Skin of body (tissue), 1 donor: ENCODE measurements at regions not wholly inside any gene's neighbourhood (a gene's known extent, or its start where the extent isn't known, plus 50 kb on each side); places are given as distances from the start of the nearest gene placed in this dataset.

Experiments
- DNase-seq: peaks from one replicate; lab custom pipeline; 2025; lab: John Stamatoyannopoulos, UW

DNA sequence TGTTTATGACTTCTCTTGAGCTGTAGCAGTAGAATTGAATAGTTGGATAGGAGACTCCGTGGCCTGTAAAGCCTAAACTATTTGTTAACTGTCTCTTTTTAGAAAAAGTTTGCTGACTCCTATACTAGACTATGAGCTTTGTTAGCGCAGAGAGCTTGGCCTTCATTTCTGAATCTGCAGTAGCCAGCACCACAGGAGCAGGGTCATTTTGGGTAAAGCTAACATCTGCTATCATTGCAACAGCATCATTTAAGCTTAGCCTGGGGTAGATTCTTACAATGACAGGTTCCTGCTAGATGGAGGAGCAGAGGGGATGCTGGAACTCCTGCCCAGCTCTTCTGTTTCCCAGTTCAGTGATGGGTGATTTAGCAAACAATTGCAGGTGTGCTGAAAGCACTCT, 133.7 kb upstream of the ASTN2 start:
- no peak for DNase-seq

DNA sequence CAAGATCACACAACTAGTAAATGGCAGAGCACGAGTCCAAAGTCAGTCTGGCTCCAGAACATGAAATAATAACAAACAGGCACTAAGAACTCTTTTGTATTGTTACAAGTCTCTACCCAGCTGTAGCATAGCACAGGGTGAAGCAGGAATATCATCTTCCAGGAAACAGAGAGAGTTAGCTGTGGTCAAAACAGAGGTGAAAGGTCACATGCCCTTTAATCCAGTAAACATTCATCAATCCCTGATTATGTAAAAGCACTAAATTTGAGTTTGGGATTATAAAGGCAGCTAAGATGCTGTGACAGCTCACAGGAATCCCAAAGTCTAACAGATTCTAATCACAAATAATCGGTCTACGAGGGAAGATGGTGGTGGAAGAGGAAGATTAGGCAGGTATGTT, 133.0 kb upstream of the ASTN2 start:
- DNase-seq = no peak

DNA sequence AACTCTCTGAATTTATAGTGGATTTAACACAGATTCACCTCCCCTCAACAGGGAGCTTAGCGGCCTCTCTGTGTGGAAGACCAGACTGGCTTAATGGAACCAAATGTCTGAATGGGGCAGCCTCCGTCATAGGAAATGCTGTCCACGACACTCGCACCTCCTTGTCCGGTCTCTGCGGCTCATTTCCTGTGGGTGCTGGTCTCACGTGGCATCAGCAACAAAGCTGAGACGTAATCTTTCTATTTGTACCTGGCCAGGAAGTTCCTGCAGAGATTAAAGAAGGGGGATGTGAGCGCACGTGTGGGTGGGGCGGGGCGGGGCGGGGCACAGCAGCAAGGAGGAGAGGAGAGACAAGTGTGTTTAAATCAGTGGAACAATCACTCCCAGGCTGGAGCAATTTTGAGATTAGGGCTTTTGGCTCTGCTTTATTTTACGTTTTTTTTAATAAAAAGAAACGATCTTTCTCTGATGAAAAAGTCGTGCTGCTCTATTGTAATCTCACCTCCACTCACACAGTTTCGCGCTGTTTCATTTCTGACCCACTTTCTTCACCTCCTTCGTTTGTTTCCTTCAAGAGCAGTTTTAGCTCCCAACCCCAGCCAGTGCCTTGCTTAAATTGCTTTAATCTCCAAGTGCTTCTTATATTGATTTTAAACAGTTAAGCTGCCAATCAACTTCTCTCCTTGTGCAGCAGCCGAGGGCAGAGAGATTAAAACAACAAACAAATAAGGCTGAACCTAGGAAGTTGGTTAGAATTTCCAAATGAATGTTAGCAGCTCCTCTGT, 132.2 kb upstream of the ASTN2 start:
- DNase-seq = no peak

DNA sequence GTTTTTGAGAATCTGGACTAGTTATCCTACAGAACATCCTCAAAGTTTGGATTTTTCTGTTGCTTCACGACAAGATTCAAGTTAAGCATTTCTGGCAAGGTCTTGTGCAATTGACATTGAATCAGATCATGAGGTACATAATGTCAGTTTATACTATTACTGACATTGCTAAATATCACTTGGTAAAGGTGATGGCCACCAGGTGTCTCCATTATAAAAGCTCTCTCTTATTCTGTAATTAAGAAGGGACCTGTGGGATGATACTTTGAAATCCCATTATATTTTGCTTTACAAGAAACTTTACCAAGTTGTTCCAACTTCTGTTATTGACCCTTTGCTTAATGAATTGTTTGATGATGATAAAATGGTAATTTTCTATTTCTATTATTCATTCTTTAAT, 131.0 kb upstream of the ASTN2 start:
- DNase-seq = no peak

DNA sequence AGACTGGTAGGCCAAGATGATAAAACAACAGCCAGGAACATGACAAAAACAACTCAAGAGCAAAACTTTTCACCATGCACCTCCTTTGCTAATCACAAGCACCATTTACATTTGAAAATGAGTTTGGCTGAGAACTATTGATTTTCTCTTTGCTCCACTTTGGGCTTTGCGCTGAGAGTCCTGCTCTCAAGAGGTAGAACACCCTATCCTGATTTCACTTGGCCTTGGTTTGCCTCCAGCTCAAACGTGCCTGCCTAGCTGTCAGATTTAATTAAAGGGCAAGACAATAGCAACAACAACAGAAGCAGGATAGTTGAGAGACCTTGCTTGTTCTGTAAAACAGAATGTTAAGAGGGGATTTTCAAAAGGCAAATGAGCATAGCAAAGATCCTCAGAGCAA, 128.2 kb upstream of the ASTN2 start:
- DNase-seq = no peak

DNA sequence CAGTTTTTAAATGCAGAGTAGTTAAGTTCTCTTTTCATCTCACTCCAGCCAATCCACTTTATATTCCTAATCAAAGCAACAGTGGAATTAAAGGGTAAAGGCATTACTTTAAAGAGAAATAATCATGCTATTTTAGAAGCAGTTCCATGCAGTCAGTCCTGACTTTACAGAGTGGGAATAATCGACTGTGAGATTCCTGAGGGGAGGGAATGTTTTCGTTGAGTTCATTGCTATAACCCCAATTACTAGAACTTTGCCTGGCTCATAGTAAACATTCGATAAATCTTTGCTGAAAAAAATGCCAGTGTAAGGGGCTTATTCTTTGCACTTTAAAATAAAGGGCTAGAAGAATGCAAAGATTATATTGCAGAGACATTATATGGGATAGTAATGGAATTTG, 127.2 kb upstream of the ASTN2 start:
- DNase-seq = no peak

DNA sequence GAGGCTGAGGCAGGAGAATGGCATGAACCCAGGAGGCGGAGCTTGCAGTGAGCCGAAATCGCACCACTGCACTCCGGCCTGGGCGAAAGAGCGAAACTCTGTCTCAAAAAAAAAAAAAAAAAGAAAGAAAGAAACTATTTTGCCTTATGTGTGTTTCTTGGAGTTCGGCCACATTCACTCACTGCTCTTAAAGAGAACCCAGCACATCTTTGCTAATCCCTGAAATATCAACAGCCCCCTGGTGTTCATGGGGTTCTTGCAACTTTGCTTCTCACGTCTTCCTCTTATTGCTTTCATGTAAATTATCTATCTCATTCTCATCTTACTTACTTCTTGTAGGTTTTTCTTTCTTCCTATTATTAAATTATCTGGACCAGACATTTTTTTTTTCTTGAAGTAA, 126.3 kb upstream of the ASTN2 start:
- DNase-seq = no peak

DNA sequence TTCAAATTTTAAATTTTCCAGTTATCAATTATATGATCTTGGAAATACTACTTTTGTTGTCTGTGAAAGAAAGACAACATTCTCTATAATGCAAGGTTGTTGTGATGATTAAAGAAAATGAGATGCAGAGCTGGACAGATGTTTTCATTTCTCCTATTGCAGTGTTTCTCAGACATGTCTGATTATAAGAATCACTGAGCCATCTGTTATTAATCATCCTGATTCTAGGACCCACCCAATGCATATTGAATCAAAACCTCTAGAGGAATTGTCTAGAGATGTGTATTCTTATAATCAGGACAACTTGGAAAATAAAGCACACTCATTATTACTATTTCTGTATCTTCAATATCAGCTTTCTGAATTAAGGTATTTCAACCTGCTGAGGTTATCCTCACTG, 121.1 kb upstream of the ASTN2 start:
- DNase-seq = peak; percentile 36

DNA sequence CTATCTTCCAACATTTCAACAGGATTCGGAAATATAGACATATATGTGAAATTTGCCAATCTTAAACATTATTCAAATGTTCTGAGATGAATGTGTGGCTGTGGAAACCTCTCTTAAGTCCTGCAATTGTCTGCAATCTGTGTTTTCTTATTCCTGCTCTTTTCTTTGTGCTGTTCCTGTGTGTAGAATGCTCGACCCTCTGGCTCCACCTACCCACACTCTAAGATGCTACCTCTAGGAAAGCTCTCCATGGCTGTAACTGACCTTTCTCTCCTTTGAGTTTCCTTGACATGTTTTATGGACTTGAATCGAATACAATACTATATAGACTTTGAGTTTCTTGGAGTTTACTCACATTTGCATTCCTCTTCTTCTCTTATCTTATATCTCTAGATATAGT, 120.6 kb upstream of the ASTN2 start:
- DNase-seq = no peak

DNA sequence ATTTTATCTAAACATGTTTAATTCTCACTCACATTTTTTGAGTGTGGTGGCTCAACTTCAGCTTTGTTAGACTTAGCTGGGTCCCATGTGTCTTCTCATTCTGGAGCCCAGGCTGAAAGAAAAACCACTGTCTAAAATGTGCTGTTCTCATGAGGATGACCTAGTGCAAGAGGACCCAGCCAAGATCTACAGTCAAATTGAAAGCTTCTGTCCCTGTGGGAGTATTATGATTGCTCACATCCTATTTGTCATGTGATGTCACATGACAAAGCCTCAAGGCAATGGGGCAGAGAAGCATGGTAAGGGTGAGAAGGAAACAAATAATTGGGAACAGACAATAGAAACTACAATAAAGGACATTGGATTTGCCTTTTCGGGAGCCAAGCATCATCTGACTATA, 113.4 kb upstream of the ASTN2 start:
- no peak for DNase-seq

DNA sequence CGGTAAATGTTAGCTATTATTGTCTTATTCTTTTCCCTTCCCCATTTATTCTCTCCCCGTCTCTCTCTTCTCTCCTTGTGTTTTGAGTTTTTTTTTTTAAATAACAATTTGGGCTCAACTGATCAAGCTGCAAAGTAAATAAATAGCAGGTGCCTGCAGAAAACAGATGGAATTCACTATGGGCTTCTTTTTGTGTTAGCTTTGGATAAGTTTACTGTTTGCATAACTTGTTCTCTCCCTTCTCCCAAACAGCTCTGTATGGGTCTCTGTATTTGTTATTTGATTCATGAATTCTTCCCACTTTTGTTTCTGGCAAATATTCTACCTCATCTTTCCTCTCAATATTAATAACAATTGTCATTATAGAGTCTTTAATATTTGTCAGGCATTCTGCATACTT, 111.8 kb upstream of the ASTN2 start:
- no peak for DNase-seq

DNA sequence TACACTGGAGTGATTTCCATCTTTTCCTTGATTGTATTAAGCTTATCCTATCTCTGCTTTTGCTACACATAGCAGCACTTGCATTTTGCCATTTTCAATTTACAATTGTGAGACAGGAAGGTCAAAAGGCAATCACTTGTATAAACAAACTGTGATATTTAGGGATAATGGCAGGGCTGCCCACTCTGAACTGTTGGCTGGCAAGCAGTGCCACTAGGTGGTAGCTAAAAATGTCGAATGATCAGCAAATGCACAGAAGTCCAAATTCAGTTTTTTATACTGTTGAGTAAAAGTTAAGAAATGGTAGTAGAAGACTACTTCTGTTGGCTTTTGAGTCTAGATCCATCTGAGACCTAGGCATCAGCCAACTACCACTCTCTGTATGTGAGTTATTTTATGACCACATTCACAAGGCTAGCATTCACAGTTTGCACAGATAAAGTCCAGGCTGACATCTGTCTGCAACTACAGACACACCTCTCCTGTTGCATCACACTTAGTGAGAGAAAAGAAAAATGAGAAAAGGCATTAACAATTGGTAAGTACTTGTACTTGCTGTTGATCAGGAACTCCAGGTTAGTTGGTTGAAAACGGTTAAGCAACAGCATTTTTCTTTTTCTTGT, 108.8 kb upstream of the ASTN2 start:
- DNase-seq = no peak

DNA sequence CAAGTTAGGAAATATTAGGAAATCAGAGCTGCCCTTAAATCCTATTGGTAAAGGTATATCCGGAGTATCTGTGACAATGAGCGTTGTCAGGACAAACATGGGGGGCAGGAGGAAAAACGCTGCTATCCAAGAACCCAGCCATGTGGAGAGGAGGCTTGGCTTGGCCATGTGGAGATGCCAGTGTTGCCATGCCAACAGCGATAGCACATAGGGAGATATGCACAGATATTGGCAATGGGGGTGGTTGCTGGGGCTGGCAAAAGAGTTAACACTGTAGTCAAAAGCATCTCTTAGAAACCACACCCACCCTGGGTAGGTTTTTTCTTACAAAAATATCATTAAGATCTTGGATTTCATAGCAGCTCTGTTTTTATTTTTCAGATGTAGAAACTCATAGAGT, 106.4 kb upstream of the ASTN2 start:
- no peak for DNase-seq

DNA sequence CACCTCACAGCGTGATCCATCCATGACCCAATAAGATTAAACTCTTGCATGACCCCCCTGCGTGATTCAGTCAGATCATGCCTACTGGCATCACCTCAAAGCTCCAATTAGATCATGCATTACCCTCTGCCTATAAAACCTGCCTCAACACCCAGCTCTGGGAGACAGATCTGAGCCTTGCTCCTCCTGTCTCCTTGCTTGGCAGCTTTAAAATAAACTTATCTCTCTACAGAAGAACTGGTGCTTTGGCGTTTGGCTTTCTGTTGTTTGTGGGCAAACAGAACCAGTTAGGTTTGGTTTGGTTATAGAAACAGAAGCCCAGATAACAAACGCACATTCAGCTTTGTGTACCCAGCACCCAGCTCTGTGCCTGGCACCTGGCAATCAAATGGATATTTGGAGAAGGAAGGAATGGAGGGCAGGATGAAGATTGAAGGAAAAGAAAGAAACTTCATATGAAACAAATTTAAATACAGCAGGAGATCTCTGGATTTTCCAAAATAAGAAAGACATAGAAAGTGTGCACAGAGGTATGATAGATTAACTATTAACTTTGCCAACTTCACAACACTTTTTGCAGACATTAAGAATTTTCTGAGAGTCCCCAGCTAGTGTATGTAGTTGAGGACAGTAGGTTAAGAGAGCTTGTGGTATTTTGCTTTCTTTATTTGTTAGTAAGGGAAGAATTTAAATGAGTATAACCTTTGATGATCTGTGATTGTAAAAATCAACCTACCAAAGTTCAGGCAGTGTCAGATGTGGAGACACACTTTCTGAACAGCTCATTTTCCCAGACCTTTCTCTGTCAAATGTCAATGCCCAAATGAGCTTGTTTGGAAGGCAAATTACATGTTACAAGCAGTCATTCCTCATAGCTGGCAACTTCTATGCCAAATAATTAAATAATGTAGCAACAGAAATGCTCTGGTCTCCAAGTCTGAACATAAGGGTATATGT, 102.1 kb upstream of the ASTN2 start:
- DNase-seq = no peak

DNA sequence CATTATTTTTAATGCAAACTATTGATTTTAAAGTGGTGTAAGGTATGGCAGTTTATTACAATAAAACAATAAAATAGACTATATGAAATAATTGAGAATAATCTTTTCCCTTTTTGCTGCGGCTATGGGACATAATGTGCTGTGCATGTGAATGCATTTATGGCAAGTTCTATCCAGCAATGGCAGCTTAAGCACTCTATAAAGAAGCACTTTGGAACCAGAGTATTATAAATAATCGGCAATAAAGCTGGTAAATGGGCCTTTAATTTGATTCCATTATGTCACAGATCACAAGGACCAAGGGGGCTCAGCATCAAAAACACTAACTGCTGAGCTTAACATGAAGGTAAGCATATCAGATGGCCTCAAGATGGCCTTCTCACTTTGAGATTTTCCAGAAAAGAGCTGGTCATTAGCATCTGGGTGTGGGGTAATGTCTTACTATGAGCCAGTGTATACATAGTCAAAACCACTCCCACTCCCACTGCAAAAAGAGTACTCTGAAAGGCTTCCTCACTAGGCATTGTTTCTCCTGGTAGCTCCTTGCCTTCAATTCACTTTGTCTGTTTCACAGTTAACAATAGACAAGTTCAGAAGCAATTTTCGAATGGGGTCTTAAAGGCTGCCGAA, 97.1 kb upstream of the ASTN2 start:
- no peak for DNase-seq

DNA sequence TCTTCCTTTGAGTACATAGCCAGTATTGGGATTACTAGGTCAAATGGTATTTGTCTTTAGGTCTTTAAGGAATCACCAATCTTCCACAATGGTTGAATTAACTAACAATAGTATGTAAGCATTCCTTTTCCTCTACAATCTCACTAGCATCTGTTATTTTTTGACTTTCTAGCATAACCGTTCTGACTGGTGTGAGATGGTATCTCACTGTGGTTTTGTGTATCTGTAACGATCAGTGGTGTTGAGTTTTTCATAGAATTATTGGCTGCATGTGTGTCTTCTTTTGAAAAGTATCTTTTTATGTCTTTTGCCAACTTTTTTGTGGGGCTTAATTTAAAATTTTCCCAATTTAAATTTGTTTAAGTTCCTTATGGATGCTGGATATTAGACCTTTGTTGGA, 81.5 kb upstream of the ASTN2 start:
- DNase-seq = no peak

DNA sequence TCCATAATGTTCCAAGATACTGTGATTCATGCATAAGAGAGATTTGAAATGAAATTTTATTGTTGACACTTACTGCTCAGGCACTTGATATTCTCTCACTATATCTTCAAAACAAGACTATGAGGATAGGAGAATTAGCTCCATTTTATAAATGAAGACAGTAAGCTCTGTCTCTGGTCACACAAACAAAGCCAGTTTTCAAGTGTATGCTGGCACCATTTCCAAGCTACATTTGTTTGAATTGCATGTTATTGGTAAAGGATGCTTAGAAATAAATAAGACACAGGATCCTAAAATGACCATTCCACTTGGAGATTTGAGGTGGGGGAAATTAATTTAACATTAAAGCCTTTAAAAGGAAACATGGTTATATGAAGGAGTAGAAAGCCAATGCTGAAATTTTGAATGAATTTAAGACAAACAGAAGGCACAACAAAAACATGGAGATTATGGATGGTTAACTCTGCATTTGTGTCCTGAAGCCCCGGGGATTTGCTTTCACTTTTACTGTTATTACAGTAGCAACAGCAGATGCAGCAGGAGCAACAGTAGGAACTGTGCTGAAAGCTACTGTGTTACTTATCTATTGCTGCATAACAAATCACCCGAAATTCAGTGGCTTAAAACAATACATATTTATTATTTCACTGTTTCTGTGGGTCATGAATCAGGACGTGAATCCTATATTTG, 79.7 kb upstream of the ASTN2 start:
- no peak for DNase-seq

DNA sequence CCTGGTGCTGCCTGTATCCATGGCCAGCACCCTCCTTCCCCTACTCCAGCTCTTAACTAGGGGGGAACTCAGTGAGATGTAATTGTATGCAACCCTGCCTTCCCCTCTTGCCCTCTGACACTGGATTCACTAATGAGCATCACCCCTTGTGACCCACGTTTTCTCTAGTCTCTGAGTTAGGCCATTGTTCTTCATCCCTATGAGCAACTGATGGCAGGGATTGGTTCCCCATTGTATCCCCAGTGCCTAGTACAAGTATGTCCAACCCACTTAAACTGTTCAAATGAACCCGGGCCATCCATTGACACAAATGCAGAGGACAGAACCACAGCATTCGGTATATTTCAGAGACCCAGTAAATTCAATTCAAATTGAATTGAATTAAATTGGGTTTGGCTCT, 77.6 kb upstream of the ASTN2 start:
- no peak for DNase-seq

DNA sequence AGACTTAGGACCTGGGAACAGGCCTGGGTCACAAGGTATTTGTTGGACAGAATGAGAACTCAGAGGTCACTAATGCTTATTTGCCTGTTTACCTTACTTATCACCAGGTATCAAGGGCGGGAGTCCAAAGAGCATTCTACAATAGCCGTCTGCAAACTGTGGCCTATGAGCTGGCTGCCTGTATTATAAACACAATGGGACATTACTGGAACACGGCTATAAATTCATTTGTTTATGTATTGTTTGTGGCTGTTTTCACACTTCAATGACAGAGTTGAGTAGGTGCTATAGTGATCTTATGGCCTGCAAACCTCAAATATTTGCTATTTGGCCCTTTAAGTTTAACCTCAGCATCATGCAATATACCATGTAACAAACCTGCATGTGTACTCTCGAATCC, 76.6 kb upstream of the ASTN2 start:
- DNase-seq = no peak

DNA sequence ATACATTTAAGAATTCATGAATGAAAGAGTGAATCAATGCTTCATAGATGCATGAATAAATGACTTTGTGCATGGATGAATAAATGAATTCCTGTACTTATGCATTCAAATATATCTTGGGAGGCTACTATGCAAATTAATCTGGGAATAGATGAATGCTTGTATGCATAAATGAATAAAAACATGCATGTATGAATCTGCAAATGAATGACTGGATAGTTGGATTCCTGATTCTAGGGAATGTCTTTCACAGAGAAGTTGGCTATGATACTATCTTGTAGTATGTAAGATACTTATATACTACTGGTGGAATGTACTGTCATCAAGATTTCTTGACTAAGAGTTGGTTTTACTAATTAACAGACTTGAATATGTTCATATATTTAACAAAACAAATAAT, 75.3 kb upstream of the ASTN2 start:
- DNase-seq = no peak

DNA sequence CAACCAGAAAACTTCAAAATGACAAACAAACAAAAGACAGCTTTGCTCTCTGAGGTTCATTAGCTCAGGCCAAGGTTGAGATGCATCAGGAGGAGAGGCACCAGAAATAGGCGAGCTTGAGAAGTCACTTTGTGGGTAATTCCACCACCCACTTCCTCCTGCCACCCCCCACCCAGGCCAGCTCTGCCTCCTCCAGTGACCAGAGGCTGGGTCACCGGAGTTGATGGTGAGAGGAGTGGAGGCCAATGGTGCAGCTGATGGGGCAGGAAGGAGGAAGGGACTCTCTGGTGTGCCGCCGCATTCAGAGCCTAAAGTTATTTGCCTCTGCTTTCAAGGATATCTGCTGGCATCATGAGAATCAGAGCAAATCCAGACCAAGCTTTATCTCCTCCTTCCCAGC, 73.8 kb upstream of the ASTN2 start:
- DNase-seq = no peak
